ENCODE measurements at regions not wholly inside any gene's neighbourhood (a gene's known extent, or its start where the extent isn't known, plus 50 kb on each side); places are given as distances from the start of the nearest gene placed in this dataset.

- TF ChIP-seq ZNF691 (CRISPR knock-in tag; IDR thresholded peaks at IDR 0.05; ENCODE audit: borderline replicate concordance, low read depth) (no peak), ZSCAN31 (CRISPR knock-in tag; IDR thresholded peaks at IDR 0.05; ENCODE audit: low read depth) (no peak), ZNF883 (CRISPR knock-in tag; IDR thresholded peaks at IDR 0.05; ENCODE audit: not compliant biosample characterization) (no peak), ZBTB44 (CRISPR knock-in tag; IDR thresholded peaks at IDR 0.05) (no peak), TBL1XR1 (IDR thresholded peaks at IDR 0.05; ENCODE audit: borderline replicate concordance, low read length, partially characterized antibody) (no peak)
Measured at GRCh38 chr3:102078401-102078800, 229.1 kb downstream of the NFKBIZ start (continued).

- TF ChIP-seq SOX13 (IDR thresholded peaks at IDR 0.05) (no peak), SOX13 (CRISPR knock-in tag; conservative IDR thresholded peaks at IDR 0.05 in 1 of 2, IDR thresholded peaks at IDR 0.05 in 1 of 2) (0 out of 4 replicates have a peak, but pooled peaks of 1 of the 2 experiments have one; percentile 20), ZNF263 (CRISPR knock-in tag; IDR thresholded peaks at IDR 0.05) (peak; percentile 94), AGO1 (IDR thresholded peaks at IDR 0.05; ENCODE audit: low read depth, low read length, poor library complexity, severe bottlenecking) (no peak)
- in situ Hi-C loops (cut with HindIII; ENCODE audit: extremely low pct_ligation_motif_present, low pct_unique_long_range_greater_than_20kb) (no loop called here), intact Hi-C loops (cut with micrococcal nuclease; ENCODE audit: unreplicated experiment) (no loop called here)
- no peak overlapping the region for H3K9ac ChIP-seq (ENCODE audit: insufficient read depth, low read depth, low read length)
- no TSS peak for BruUV-seq (replicated peaks)
- H3K36me3 ChIP-seq (replicated peaks in 1 of 2; ENCODE audit: control insufficient read depth in 1 of 2, insufficient read depth in 2 of 2, low read length in 2 of 2), result no peaks in the 10 kb centered on the region
- peaks cover 6% of the 10 kb centered on the region; the same call in 1 of the 2 replicates for H3K4me1 ChIP-seq (ENCODE audit: insufficient read depth, low read length)
- H4K20me1 ChIP-seq (ENCODE audit: insufficient read depth, low read length), result no peaks in the 10 kb centered on the region
- ChIA-PET CTCF (ENCODE audit: low intra/inter-chr PET ratio, low total read pairs) (no interaction called here), POLR2A (no interaction called here)
- H2AFZ ChIP-seq (ENCODE audit: low read length), result no peak overlapping the region
- DNase-seq (ENCODE audit: low spot score) (no peak), ATAC-seq (peak; percentile 55; the same call in 1 of the 3 replicates), FAIRE-seq (no peak)
- H3K27ac ChIP-seq (ENCODE audit: extremely low read length, insufficient read depth, low read length), result no peak overlapping the region
- H3K79me2 ChIP-seq (ENCODE audit: insufficient read depth, low read length), result no peaks in the 10 kb centered on the region
- no peak overlapping the region for H3K4me3 ChIP-seq (replicated peaks in 1 of 3; ENCODE audit: insufficient read depth in 1 of 3, low read depth in 2 of 3, low read length in 3 of 3)
- no peaks in the 10 kb centered on the region for H3K9me3 ChIP-seq (ENCODE audit: low read length)
- WGBS (ENCODE audit: low lambda C conversion rate), result 16% methylated on average over 8 of the region's 8 CpGs
- H3K27me3 ChIP-seq (ENCODE audit: control insufficient read depth in 1 of 2, insufficient read depth in 2 of 2, low read length in 2 of 2), result no peaks in the 10 kb centered on the region
- no peak overlapping the region for H3K4me2 ChIP-seq (ENCODE audit: low read depth, low read length)
Measured at GRCh38 chr3:102078854-102079808, 229.8 kb downstream of the NFKBIZ start.
